C4-2B (cell line): ENCODE measurements at regions not wholly inside any gene's neighbourhood (a gene's known extent, or its start where the extent isn't known, plus 50 kb on each side); places are given as distances from the start of the nearest gene placed in this dataset.
"Not testable (repeated sequence)": the region's sequence is repeated elsewhere in the genome, so short reads cannot be mapped to it uniquely, and the experiment has no call there.

ENCODE experiments used
- H3K27ac ChIP-seq: fragments of 450-650 bp; 2 replicates; pipeline ENCODE4 v1.5.1; 2017
- CTCF ChIP-seq: fragments of 450-650 bp; conservative IDR thresholded peaks from 2 replicates; pipeline ENCODE4 v1.5.1; 2017; ENCODE audit warnings: mild to moderate bottlenecking
- ZFX ChIP-seq: fragments of 450-650 bp; IDR thresholded peaks from 2 replicates; pipeline ENCODE4 v1.6.1; 2017

- TF ChIP-seq CTCF (peak; percentile 67), ZFX (no peak)
- no peak overlapping the region for H3K27ac ChIP-seq
Measured at GRCh38 chr6:122184401-122184827, 215.0 kb upstream of the HSF2 start.

DNA sequence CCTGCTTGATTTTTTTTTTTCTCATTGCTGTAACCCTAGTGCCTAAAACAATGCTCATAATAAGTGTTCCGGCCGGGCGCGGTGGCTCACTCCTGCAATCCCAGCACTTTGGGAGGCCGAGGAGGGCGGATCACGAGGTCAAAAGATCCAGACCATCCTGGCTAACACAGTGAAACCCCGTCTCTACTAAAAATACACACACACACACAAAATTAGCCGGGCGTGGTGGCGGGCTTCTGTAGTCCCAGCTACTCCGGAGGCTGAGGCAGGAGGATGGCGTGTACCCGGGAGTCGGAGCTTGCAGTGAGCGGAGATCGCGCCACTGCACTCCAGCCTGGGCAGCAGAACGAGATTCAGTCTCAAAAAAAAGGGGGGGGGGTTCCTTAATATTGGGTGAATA is 214.0 kb upstream of the HSF2 start:
- not testable (repeated sequence) for H3K27ac ChIP-seq

- TF ChIP-seq CTCF (no peak), ZFX (no peak)
Measured at GRCh38 chr6:122187186-122187585, 212.3 kb upstream of the HSF2 start.

DNA sequence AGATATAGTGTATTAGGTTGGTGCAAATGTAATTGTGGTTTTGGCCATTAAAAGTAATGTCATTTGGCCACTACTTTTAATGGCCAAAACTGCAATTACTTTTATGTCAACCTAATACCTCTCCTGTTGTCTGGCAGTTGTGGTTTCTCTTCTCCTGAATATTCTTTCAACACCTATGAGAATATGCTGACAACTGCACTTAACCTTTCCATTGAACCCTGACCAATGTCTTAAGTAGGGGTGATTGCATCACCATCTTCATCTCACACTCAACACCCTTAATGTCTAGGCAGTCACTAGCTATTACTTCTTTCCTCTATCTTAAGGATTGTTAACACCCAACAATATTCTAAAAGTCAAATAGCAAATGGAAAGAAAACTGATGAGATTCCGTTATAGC is 200.5 kb upstream of the HSF2 start:
- TF ChIP-seq CTCF (no peak), ZFX (no peak)
- no peak overlapping the region for H3K27ac ChIP-seq

More at GRCh38 chr6:122187186-122187585, 212.3 kb upstream of the HSF2 start:
- H3K27ac ChIP-seq = no peak overlapping the region

- no peak overlapping the region for H3K27ac ChIP-seq
- TF ChIP-seq ZFX = no peak
- TF ChIP-seq CTCF = no peak
Measured at GRCh38 chr6:122200440-122200839, 199.0 kb upstream of the HSF2 start.

GRCh38 chr6:122202576-122203137 is 196.8 kb upstream of the HSF2 start:
- TF ChIP-seq CTCF (no peak; the same call in 1 of the 2 replicates), ZFX (no peak)
- H3K27ac ChIP-seq = no peak overlapping the region

GRCh38 chr6:122207061-122207460 is 192.4 kb upstream of the HSF2 start:
- TF ChIP-seq ZFX (no peak), CTCF (no peak)
- H3K27ac ChIP-seq = no peak overlapping the region

GRCh38 chr6:122207794-122208193 is 191.7 kb upstream of the HSF2 start:
- H3K27ac ChIP-seq = no peak overlapping the region
- no peak for TF ChIP-seq CTCF
- no peak for TF ChIP-seq ZFX
